PC-3 (cell line): ENCODE measurements at regions not wholly inside any gene's neighbourhood (a gene's known extent, or its start where the extent isn't known, plus 50 kb on each side); places are given as distances from the start of the nearest gene placed in this dataset.

Experiments used
- CTCF ChIP-seq: fragments of 300-600 bp; sonication (generic); conservative IDR thresholded peaks from 2 replicates; pipeline ENCODE4 v1.5.1; 2017; ENCODE audit warnings: antibody characterized with exemption, low read depth, mild to moderate bottlenecking, low read length
- EZH2 ChIP-seq: fragments of 300-600 bp; sonication (generic); IDR thresholded peaks from one replicate; pipeline ENCODE4 v1.6.1; 2017; ENCODE audit warnings: antibody characterized with exemption, mild to moderate bottlenecking, low read length; ENCODE audit not compliant: unreplicated experiment
- EZH2phosphoT487 ChIP-seq: fragments of 300-600 bp; sonication (generic); IDR thresholded peaks from 2 replicates; pipeline ENCODE4 v1.6.1; 2018; ENCODE audit warnings: mild to moderate bottlenecking, antibody characterized with exemption, low read length, borderline replicate concordance

GRCh38 chr1:200480964-200481363, 71.1 kb upstream of the ZNF281 start:
- no peak for TF ChIP-seq CTCF
- no peak for TF ChIP-seq EZH2phosphoT487
- TF ChIP-seq EZH2 = no peak
